HuH-7.5 (cell line): ENCODE measurements at regions not wholly inside any gene's neighbourhood (a gene's known extent, or its start where the extent isn't known, plus 50 kb on each side); places are given as distances from the start of the nearest gene placed in this dataset.
"Not testable (repeated sequence)": the region's sequence is repeated elsewhere in the genome, so short reads cannot be mapped to it uniquely, and the experiment has no call there.

Experiments used
- DNase-seq: peaks from one replicate; pipeline ENCODE4 v3.0.0; 2011; ENCODE audit warnings: low spot score

DNA sequence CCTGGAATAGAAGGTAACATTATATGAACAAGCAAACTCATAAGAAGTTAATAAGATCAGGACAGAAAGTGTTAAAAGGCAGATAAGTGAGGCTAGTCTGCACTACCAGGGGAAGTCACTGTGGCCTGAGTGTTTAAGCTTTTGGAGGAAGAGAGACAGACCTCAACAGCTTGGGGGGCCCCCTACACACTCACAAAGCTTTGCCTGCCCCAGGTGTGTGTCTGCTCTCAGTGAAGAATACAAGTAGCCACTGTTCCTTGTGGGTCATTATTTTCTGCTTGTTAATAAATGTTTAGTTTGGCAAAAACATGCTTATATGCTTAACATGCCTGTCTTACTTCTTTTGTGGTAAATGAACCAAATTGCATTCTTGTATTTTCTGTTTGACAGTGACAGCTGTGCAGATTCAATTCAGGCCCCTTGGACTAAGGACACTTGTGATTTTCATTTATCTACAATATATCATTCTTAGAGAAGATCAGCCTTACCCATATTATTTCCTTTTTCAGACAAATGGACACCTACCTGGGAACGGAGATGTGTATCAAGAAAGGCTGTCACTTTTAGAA is 50.7 kb upstream of the C12orf71 start:
- no peak for DNase-seq

DNA sequence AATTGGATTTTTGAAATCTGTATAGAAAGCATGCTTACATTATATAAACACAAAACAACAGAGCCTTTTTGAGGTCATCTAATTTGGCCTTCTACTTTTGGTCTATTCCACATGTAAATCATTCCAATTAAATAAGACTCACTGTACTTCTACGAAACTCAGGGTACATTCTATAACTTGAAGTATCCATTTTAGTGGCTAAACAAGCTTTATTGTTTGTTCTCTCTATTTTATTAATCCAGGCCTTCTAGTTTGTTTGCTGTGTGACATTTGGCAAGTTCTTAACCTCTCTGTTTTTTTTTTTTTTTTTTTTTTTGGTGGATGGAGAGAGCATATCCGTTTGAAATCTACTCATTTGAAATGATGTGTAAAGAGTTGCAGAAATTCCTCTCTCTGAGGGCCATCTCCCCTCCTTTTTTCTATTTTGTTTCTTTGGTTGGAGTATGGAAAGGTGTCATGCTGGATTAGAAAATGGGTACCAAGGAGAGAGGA is 58.1 kb upstream of the C12orf71 start:
- no peak for DNase-seq

GRCh38 chr12:27142101-27142721 is 59.8 kb upstream of the C12orf71 start:
- DNase-seq, result peak; percentile 49

DNA sequence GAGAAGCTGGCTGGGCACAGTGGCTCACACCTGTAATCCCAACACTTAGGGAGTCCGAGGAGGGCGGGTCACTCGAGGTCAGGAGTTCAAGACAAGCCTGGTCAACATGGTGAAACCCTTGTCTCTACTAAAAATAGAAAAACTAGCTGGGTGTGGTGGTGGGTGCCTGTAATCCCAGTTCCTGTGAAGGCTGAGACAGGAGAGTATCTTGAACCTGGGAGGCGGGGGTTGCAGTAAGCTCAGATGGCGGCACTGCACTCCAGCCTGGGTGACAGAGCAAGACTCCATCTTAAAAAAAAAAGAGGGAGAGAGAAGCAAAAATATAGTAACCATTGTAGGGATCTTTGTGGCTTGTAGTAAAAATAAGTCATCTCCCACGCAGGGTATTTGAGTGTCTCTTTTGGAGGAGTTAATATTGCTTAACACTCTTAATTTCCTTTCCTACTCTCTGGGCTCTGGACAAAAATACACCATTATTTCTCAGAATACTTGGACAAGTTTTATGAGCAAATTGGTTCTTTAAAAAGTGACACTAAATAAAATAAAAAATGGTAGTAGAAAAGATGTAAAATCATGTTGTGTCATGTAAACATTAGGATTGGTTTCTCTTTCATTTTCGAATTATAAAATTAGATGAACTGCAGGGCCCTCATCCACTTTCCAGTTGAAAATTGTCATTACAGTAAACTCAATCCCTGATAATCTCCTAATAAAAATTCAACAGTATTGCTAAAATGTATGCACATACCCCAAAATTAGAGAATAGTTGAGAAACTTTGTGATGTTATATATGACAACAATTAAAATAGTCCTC is 61.1 kb upstream of the C12orf71 start:
- DNase-seq, result no peak

- not testable (repeated sequence) for DNase-seq
Measured at GRCh38 chr12:27145725-27146124, 63.3 kb upstream of the C12orf71 start.

DNA sequence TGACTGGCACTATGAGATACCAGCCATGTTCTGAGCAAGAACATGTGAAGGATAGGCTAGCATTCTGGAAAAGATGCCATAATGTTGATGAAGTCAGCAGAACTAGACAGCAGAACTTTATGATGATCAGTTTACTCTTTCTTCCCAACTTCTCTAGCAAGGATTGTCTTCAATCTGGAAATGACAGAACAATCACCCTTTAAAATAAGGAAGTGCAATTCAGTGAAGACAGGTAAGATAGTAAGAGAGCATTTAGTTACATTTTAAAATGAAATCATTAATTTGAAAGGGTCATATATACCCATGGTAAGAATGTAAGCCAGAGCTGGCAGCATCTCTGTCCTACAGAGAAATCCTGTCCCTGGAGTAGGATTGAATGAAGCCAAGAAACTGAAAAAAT is 66.0 kb upstream of the C12orf71 start:
- DNase-seq, result no peak

- no peak for DNase-seq
Measured at GRCh38 chr12:27148791-27149190, 66.4 kb upstream of the C12orf71 start.

DNA sequence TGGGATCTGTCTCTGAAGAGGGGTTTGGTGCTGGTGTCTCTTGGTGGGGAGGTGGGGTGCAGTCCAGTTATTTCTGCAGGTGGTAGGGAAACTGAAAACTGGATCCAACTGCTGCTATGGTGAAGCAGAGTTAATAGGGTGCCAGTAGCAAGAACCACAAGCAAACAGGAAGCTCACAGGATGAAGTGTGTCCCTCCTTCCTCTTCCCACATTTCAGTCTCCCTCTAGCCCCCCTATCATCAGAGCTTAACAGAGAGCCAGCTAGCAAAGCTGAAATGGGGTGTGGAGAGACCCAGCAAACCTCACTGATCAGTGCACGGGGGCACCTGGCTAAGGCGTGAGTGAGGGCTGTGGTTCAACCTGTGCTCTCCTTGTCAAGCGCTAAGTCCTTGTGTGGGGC is 69.1 kb upstream of the C12orf71 start:
- no peak for DNase-seq

DNA sequence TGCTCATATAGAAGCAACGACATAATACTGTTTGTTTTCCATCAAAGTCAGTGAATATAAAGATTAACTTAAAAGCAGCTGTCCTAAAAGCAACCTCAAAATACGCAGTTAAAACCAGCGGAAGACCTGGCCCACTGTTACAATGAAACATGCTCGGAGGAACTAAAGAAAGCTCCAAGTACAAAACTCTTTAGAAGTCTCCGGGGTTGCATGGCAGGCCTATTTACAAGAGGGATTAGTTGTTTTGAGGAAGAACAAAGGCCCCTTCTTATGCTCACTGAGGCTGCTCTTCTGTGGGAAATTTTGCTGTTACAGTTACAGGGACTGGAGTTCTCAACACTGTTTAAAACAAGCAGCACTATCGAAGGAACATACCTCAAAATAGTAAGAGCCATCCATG is 75.9 kb upstream of the C12orf71 start:
- DNase-seq, result no peak

DNA sequence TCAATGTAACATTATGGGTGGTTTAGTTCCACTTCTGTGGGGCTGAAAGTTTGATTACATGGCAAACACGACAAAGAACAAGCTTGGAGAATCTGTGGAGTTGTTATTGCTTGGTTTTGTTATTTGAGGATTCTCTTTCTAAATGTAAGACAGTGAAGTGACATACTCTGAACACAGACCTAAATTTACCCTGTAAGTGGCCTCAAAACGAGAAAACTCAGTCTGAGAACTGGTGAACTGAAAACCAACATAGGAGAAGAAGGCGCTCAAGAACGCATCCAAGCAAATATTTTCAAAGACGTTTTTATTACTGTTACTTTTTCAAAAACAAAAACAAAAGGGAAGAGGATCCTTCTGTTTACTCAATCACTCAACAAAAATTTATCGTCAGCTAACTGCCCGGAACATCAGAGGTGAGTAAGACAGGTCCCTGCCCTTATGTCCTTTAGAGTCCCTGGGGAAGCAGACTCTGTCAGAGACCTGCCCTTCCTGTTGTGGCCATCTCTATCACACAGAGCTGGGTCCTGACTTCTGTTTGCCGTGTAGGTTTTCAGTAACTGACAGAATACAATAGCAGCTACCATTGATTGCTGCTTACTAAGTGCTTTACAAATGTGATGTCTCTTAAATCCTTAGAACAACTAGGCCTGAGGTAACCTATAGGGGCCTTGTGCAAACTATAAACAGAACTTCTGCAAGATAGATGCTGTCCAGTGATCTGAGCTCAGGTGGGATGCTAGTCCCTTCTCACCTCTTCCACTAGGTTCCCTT is 79.3 kb upstream of the C12orf71 start:
- DNase-seq, result no peak

DNA sequence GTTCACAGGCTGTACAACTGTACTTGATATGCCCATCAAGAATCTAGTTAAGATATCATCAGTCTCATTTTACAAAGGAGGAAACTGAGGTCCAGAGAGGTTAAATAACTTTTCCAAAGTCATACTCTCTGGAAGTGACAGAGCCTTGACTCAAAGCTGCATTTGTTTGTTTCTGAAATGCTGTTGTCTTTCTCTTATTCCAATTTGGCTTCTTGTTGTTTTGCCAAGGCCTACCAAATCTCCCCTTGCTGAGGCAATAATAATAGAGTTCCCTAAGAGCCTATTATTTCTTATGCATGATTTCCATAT is 79.8 kb upstream of the C12orf71 start:
- no peak for DNase-seq

GRCh38 chr12:27163048-27163715 is 80.8 kb upstream of the C12orf71 start:
- no peak for DNase-seq

GRCh38 chr12:27163894-27164293 is 80.2 kb upstream of the STK38L start:
- no peak for DNase-seq

- no peak for DNase-seq
Measured at GRCh38 chr12:27164330-27165040, 79.6 kb upstream of the STK38L start.

DNA sequence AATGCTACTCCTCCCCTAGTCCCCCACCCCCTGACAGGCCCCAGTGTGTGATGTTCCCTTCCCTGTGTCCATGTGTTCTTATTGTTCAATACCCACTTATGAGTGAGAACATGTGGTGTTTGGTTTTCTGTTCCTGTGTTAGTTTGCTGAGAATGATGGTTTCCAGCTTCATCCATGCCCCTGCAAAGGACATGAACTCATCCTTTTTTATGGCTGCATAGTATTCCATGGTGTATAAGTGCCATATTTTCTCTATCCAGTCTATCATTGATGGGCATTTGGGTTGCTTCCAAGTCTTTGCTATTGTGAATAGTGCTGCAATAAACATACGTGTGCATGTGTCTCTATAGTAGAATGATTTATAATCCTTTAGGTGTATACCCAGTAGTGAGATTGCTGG is 78.1 kb upstream of the STK38L start:
- not testable (repeated sequence) for DNase-seq

DNA sequence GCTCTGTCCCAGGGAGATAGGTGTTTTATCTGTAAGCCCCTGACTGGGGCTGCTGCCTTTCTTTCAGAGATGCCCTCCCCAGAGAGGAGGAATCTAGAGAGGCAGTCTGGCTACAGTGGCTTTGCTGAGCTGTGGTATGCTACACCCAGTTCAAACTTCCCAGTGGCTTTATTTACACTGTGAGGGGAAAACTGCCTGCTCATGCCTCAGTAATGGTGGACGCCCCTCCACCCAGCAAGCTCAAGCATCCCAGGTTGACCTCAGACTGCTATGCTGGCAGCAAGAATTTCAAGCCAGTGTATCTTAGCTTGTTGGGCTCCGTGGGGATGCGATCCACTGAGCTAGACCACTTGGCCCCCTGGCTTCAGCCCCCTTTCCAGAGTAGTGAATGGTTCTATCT is 72.6 kb upstream of the STK38L start:
- not testable (repeated sequence) for DNase-seq

- DNase-seq, result no peak
Measured at GRCh38 chr12:27176765-27177164, 67.3 kb upstream of the STK38L start.

DNA sequence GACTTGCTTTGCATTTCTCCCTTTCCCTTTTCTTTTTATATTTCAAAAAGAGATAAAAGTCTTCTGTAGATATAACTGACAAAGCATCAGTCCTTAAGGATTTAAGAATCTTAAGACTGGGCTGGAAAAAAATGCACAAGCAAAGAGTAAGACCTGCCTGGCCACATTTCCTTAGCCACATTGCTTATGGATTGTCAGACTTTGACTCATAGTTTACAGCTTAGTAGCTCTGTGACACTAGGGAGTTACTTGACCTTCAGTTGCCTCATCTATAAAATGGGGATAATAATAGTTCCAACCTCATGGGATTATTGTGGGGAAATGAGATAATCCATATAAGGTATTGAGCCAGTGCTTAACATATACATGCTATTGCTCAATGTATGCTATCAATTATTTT is 66.4 kb upstream of the STK38L start:
- DNase-seq, result no peak

DNA sequence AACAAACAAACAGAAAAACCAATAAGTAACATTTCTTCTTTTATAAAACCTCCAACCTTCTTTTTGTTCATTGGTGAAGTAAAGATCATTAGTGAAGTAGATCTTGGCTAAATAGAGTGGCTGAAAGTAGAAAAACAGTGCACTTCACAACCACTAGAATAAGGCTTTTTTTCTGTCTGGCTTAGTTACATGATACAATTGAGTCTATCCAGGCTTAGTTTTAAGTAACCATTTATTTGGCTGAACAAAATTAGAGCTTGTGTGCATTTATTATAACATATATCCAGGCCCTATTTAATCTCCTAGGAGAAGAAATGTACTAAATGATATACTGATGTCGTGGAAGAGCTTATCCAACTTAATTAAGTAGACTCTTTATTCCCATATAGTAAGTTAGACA is 65.8 kb upstream of the STK38L start:
- no peak for DNase-seq

GRCh38 chr12:27178723-27179399 is 65.2 kb upstream of the STK38L start:
- DNase-seq, result no peak
